ENCODE measurements at regions not wholly inside any gene's neighbourhood (a gene's known extent, or its start where the extent isn't known, plus 50 kb on each side); places are given as distances from the start of the nearest gene placed in this dataset.

- no peak for TF ChIP-seq POLR2AphosphoS5 (IDR thresholded peaks at IDR 0.05; ENCODE audit: low read depth, low read length)
- TF ChIP-seq CTCF (IDR thresholded peaks at IDR 0.05): no peak
- no peak for TF ChIP-seq SIN3A (IDR thresholded peaks at IDR 0.05; ENCODE audit: borderline replicate concordance, insufficient read depth, low read depth, low read length)
These were observed 65.9 kb upstream of the IGSF10 start for GRCh38 chr3:151526757-151527156.
